MM.1S (cell line): ENCODE measurements at regions not wholly inside any gene's neighbourhood (a gene's known extent, or its start where the extent isn't known, plus 50 kb on each side); places are given as distances from the start of the nearest gene placed in this dataset.

ENCODE experiments used
- DNase-seq: peaks from one replicate; pipeline ENCODE4 v3.0.0-alpha.2; 2015
- H2AFZ ChIP-seq: fragments of 300-600 bp; sonication (generic); 2 replicates; pipeline ENCODE4 v1.6.0; 2016; ENCODE audit warnings: antibody characterized with exemption, low read length
- H3F3A ChIP-seq: fragments of 300-600 bp; sonication (generic); 2 replicates; pipeline ENCODE4 v1.6.1; 2016; ENCODE audit warnings: mild to moderate bottlenecking, antibody characterized with exemption, low read length, moderate library complexity, mixed read lengths; ENCODE audit not compliant: insufficient read depth
- H3K27ac ChIP-seq: fragments of 300-600 bp; sonication (generic); 2 replicates; pipeline ENCODE4 v1.5.1; 2016; ENCODE audit warnings: mild to moderate bottlenecking, low read length
- H3K27me3 ChIP-seq: fragments of 300-600 bp; sonication (generic); replicated peaks from 2 replicates; pipeline ENCODE4 v1.6.0; 2016; ENCODE audit warnings: low read length; ENCODE audit not compliant: insufficient read depth
- H3K36me3 ChIP-seq: fragments of 300-600 bp; sonication (generic); replicated peaks from 2 replicates; pipeline ENCODE4 v1.6.1; 2016; ENCODE audit warnings: mild to moderate bottlenecking, low read length, mixed read lengths; ENCODE audit not compliant: insufficient read depth
- H3K4me1 ChIP-seq: fragments of 300-600 bp; sonication (generic); 2 replicates; pipeline ENCODE4 v1.6.1; 2016; ENCODE audit warnings: low read length, mixed read lengths
- H3K4me2 ChIP-seq: fragments of 300-600 bp; sonication (generic); 2 replicates; pipeline ENCODE4 v1.6.0; 2016; ENCODE audit warnings: low read depth, low read length
- H3K4me3 ChIP-seq: fragments of 300-600 bp; sonication (generic); 2 replicates; pipeline ENCODE4 v1.5.1; 2016; ENCODE audit warnings: low read length, mixed read lengths
- H3K79me2 ChIP-seq: fragments of 300-600 bp; sonication (generic); 2 replicates; pipeline ENCODE4 v1.6.1; 2016; ENCODE audit warnings: mixed run types, low read length, mixed read lengths
- H3K9ac ChIP-seq: fragments of 300-600 bp; sonication (generic); 2 replicates; pipeline ENCODE4 v1.6.1; 2016; ENCODE audit warnings: low read length, mixed read lengths
- H3K9me2 ChIP-seq: fragments of 300-600 bp; sonication (generic); replicated peaks from 2 replicates; pipeline ENCODE4 v1.6.1; 2016; ENCODE audit warnings: mild to moderate bottlenecking, low read length, mixed read lengths; ENCODE audit not compliant: insufficient read depth
- H3K9me3 ChIP-seq: fragments of 300-600 bp; sonication (generic); replicated peaks from 2 replicates; pipeline ENCODE4 v1.6.1; 2016; ENCODE audit warnings: mild to moderate bottlenecking, low read length, mixed read lengths; ENCODE audit not compliant: insufficient read depth
- H4K20me1 ChIP-seq: fragments of 300-600 bp; sonication (generic); 2 replicates; pipeline ENCODE4 v1.6.1; 2016; ENCODE audit warnings: mild to moderate bottlenecking, low read length, moderate library complexity, mixed read lengths; ENCODE audit not compliant: insufficient read depth
- EZH2 ChIP-seq: fragments of 300-600 bp; sonication (generic); optimal IDR thresholded peaks from 2 replicates; pipeline ENCODE3; 2017; ENCODE audit warnings: low read depth, mild to moderate bottlenecking, antibody characterized with exemption, low read length, mixed read lengths
- EZH2phosphoT487 ChIP-seq: fragments of 300-600 bp; sonication (generic); IDR thresholded peaks from 2 replicates; pipeline ENCODE4 v1.6.1; 2018; ENCODE audit warnings: antibody characterized with exemption, low read length
- TF ChIP-seq, protein P1 (sequence below): fragments of 300-600 bp; sonication (generic); IDR thresholded peaks from 2 replicates; pipeline ENCODE4 v1.5.1; 2016; ENCODE audit warnings: antibody characterized with exemption, low read length, mixed read lengths

GRCh38 chr3:90011596-90011995, 904.2 kb downstream of the EPHA3 start:
- Histone ChIP-seq H3K27ac (no peak overlapping the region), H3F3A (no peaks in the 10 kb centered on the region), H3K9ac (no peak overlapping the region), H3K9me2 (no peaks in the 10 kb centered on the region), H3K79me2 (no peaks in the 10 kb centered on the region), H4K20me1 (no peaks in the 10 kb centered on the region), H2AFZ (no peak overlapping the region), H3K27me3 (no peaks in the 10 kb centered on the region), H3K9me3 (no peaks in the 10 kb centered on the region), H3K4me3 (no peak overlapping the region), H3K4me1 (no peaks in the 10 kb centered on the region; the same call in 1 of the 2 replicates), H3K4me2 (no peak overlapping the region), H3K36me3 (no peaks in the 10 kb centered on the region)
- TF ChIP-seq EZH2, result no peak
- no peak for TF ChIP-seq EZH2phosphoT487
- TF ChIP-seq, protein P1, sequence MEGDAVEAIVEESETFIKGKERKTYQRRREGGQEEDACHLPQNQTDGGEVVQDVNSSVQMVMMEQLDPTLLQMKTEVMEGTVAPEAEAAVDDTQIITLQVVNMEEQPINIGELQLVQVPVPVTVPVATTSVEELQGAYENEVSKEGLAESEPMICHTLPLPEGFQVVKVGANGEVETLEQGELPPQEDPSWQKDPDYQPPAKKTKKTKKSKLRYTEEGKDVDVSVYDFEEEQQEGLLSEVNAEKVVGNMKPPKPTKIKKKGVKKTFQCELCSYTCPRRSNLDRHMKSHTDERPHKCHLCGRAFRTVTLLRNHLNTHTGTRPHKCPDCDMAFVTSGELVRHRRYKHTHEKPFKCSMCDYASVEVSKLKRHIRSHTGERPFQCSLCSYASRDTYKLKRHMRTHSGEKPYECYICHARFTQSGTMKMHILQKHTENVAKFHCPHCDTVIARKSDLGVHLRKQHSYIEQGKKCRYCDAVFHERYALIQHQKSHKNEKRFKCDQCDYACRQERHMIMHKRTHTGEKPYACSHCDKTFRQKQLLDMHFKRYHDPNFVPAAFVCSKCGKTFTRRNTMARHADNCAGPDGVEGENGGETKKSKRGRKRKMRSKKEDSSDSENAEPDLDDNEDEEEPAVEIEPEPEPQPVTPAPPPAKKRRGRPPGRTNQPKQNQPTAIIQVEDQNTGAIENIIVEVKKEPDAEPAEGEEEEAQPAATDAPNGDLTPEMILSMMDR, result no peak
- DNase-seq, result no peak

DNA sequence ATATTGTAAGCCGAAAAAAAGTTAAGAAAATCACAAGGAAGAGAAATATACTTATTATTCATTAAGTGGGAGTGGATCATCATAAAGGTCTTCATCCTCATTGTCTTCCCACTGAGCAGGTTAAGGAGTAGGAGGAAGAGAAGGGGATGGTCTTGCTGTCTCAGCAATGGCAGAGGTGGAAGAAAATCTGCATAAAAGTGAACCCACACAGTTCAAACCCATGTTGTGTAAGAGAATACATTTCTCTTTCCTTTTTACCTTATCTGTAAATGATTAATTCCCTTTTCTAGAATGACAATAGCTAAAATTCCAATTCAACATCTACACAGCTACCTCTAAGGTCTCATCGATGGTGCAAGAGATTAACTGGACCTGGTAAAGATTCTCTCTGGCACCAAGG, 904.6 kb downstream of the EPHA3 start:
- Histone ChIP-seq H3K27me3 (no peaks in the 10 kb centered on the region), H3K27ac (no peak overlapping the region), H3K9me3 (no peaks in the 10 kb centered on the region), H3K36me3 (no peaks in the 10 kb centered on the region), H3K4me3 (no peak overlapping the region), H2AFZ (no peak overlapping the region), H3K79me2 (no peaks in the 10 kb centered on the region), H4K20me1 (no peaks in the 10 kb centered on the region), H3F3A (no peaks in the 10 kb centered on the region), H3K4me1 (no peaks in the 10 kb centered on the region; the same call in 1 of the 2 replicates), H3K9me2 (no peaks in the 10 kb centered on the region), H3K9ac (no peak overlapping the region), H3K4me2 (no peak overlapping the region)
- DNase-seq, result no peak
- TF ChIP-seq, protein P1, result no peak
- TF ChIP-seq EZH2 (no peak), EZH2phosphoT487 (no peak)

GRCh38 chr3:90015688-90016356, 908.4 kb downstream of the EPHA3 start:
- Histone ChIP-seq H3K4me3 (no peak overlapping the region), H3F3A (no peaks in the 10 kb centered on the region), H4K20me1 (no peaks in the 10 kb centered on the region), H3K27ac (no peak overlapping the region), H3K9me3 (no peaks in the 10 kb centered on the region), H3K9ac (no peak overlapping the region), H3K36me3 (no peaks in the 10 kb centered on the region), H2AFZ (no peak overlapping the region), H3K9me2 (no peaks in the 10 kb centered on the region), H3K4me2 (no peak overlapping the region), H3K79me2 (no peaks in the 10 kb centered on the region), H3K27me3 (no peaks in the 10 kb centered on the region), H3K4me1 (no peaks in the 10 kb centered on the region)
- no peak for DNase-seq
- no peak for TF ChIP-seq EZH2phosphoT487
- TF ChIP-seq EZH2, result no peak
- TF ChIP-seq, protein P1, result no peak
